H1 (cell line): ENCODE measurements at regions not wholly inside any gene's neighbourhood (a gene's known extent, or its start where the extent isn't known, plus 50 kb on each side); places are given as distances from the start of the nearest gene placed in this dataset.

Experiments
- CTCF ChIA-PET: fragments of 300-600 bp; sonication (Branson Sonifier 250); formaldehyde crosslinking; loops from one replicate; lab custom pipeline; 2021; ENCODE audit not compliant: partially characterized antibody; lab: Charles Lee
- POLR2A ChIA-PET: fragments of 300-600 bp; sonication (Branson Sonifier 250); formaldehyde crosslinking; loops from one replicate; lab custom pipeline; 2021; ENCODE audit warnings: inconsistent platforms; ENCODE audit not compliant: partially characterized antibody; lab: Charles Lee
- DNase-seq, 2 experiments: peaks; one replicate each; pipeline versions ENCODE4 v3.0.0 to v3.0.0-alpha.2; 2010 to 2022; ENCODE audit warnings: low spot score in 2 of 2, low read depth in 1 of 2, mixed read lengths in 1 of 2
- FAIRE-seq: peaks from 2 replicates; lab custom pipeline; 2011; peaks lifted over from hg19 to GRCh38; lab: Jason Lieb, UNC
- H2AFZ ChIP-seq: 2 replicates; pipeline ENCODE4 v1.8.1; 2012; ENCODE audit warnings: low read length, inconsistent platforms
- H2AK5ac ChIP-seq: 2 replicates; pipeline ENCODE4 v1.6.1; 2013; ENCODE audit warnings: low read depth, low read length
- H2BK120ac ChIP-seq: replicated peaks from 2 replicates; pipeline ENCODE3; 2013; ENCODE audit warnings: low read depth, low read length, inconsistent platforms
- H2BK12ac ChIP-seq: 2 replicates; pipeline ENCODE4 v1.6.1; 2013; ENCODE audit warnings: low read depth, low read length
- H2BK15ac ChIP-seq: 2 replicates; pipeline ENCODE4 v1.6.1; 2013; ENCODE audit warnings: low read length
- H2BK20ac ChIP-seq: 2 replicates; pipeline ENCODE4 v1.6.1; 2013; ENCODE audit warnings: low read length
- H2BK5ac ChIP-seq: 2 replicates; pipeline ENCODE4 v1.6.1; 2013; ENCODE audit warnings: low read depth, low read length
- H3K14ac ChIP-seq: 2 replicates; pipeline ENCODE4 v1.6.1; 2013; ENCODE audit warnings: inconsistent platforms; ENCODE audit not compliant: insufficient read length
- H3K18ac ChIP-seq: 2 replicates; pipeline ENCODE4 v1.6.1; 2013; ENCODE audit warnings: low read length; ENCODE audit errors: extremely low read depth
- H3K23ac ChIP-seq: 2 replicates; pipeline ENCODE4 v1.6.1; 2013; ENCODE audit warnings: inconsistent platforms; ENCODE audit not compliant: insufficient read length
- H3K23me2 ChIP-seq: 2 replicates; pipeline ENCODE4 v1.6.1; 2013; ENCODE audit warnings: low read depth, low read length
- H3K27ac ChIP-seq: 2 replicates; pipeline ENCODE4 v1.6.1; 2011; ENCODE audit warnings: low read depth, low read length, inconsistent platforms
- H3K27me3 ChIP-seq, 4 experiments: replicated peaks in 1 of 4; 1 replicate in 1 of 4; 2 replicates in 3 of 4; pipeline versions ENCODE4 v1.6.1 to v1.8.1; 2011 to 2013; ENCODE audit warnings: low read length in 3 of 4, mild to moderate bottlenecking in 3 of 4, inconsistent platforms in 2 of 4, mixed read lengths in 2 of 4, moderate library complexity in 1 of 4; ENCODE audit not compliant: control insufficient read depth in 3 of 4, insufficient read depth in 3 of 4; ENCODE audit errors: extremely low read depth in 1 of 4
- H3K36me3 ChIP-seq, 4 experiments: 2 replicates each; pipeline versions ENCODE4 v1.6.1 to v1.8.1; 2011 to 2013; ENCODE audit warnings: mild to moderate bottlenecking in 4 of 4, low read length in 3 of 4, moderate library complexity in 2 of 4, control low read depth in 1 of 4, inconsistent platforms in 1 of 4; ENCODE audit not compliant: insufficient read depth in 4 of 4, control insufficient read depth in 2 of 4
- H3K4ac ChIP-seq: replicated peaks from 2 replicates; pipeline ENCODE3; 2013; ENCODE audit warnings: low read length, low read depth, mixed read lengths, inconsistent platforms; ENCODE audit not compliant: insufficient read length
- H3K4me1 ChIP-seq, 4 experiments: replicated peaks in 1 of 4; 1 replicate in 1 of 4; 2 replicates in 3 of 4; pipeline versions ENCODE4 v1.6.1 to v1.8.1; 2011 to 2013; ENCODE audit warnings: low read length in 3 of 4, inconsistent platforms in 2 of 4, mixed read lengths in 1 of 4; ENCODE audit not compliant: insufficient read depth in 4 of 4, control insufficient read depth in 3 of 4
- H3K4me2 ChIP-seq, 2 experiments: 2 replicates each; pipeline versions ENCODE4 v1.6.1 to v1.8.1; 2011 to 2013; ENCODE audit warnings: low read depth in 2 of 2, low read length in 2 of 2, control low read depth in 1 of 2, inconsistent platforms in 1 of 2, mild to moderate bottlenecking in 1 of 2; ENCODE audit not compliant: insufficient read depth in 1 of 2
- H3K4me3 ChIP-seq, 4 experiments: fragments of 200-600, 300-600 bp in 1 of 4; sonication (generic), shearing (Covaris generic), sonication (Bioruptor Twin) in 1 of 4; 2 replicates each; pipeline versions ENCODE4 v1.5.1 to v1.8.1; 2011 to 2016; ENCODE audit warnings: low read length in 4 of 4, low read depth in 3 of 4, control low read depth in 2 of 4, inconsistent platforms in 2 of 4, mild to moderate bottlenecking in 2 of 4, mixed read lengths in 1 of 4, moderate library complexity in 1 of 4; ENCODE audit not compliant: insufficient read depth in 2 of 4; ENCODE audit errors: extremely low read depth in 1 of 4
- H3K56ac ChIP-seq: replicated peaks from 2 replicates; pipeline ENCODE3; 2013; ENCODE audit warnings: low read depth, mild to moderate bottlenecking, mixed read lengths, low read length, inconsistent platforms; ENCODE audit not compliant: insufficient read length
- H3K79me1 ChIP-seq: 2 replicates; pipeline ENCODE4 v1.6.1; 2013; ENCODE audit warnings: low read depth, low read length, control low read depth
- H3K79me2 ChIP-seq, 2 experiments: 2 replicates each; pipeline versions ENCODE4 v1.6.1 to v1.8.1; 2012 to 2013; ENCODE audit warnings: low read length in 2 of 2, mild to moderate bottlenecking in 2 of 2, inconsistent platforms in 1 of 2; ENCODE audit not compliant: insufficient read depth in 2 of 2, control insufficient read depth in 1 of 2
- H3K9ac ChIP-seq, 4 experiments: replicated peaks in 1 of 4; 1 replicate in 1 of 4; 2 replicates in 3 of 4; pipeline versions ENCODE4 v1.6.1 to v1.8.1; 2011 to 2013; ENCODE audit warnings: low read depth in 3 of 4, low read length in 3 of 4, control low read depth in 2 of 4, mild to moderate bottlenecking in 2 of 4, moderate library complexity in 2 of 4, inconsistent platforms in 1 of 4; ENCODE audit errors: extremely low read depth in 1 of 4
- H3K9me3 ChIP-seq, 2 experiments: 2 replicates each; pipeline versions ENCODE4 v1.6.1 to v1.8.1; 2012 to 2013; ENCODE audit warnings: mild to moderate bottlenecking in 2 of 2, moderate library complexity in 2 of 2, control low read depth in 1 of 2, inconsistent platforms in 1 of 2, low read depth in 1 of 2, low read length in 1 of 2, mixed read lengths in 1 of 2; ENCODE audit not compliant: insufficient read depth in 2 of 2
- H4K20me1 ChIP-seq, 2 experiments: replicated peaks in 1 of 2; 2 replicates each; pipeline versions ENCODE3 to v1.8.1; 2011 to 2013; ENCODE audit warnings: inconsistent platforms in 2 of 2, low read length in 2 of 2, mild to moderate bottlenecking in 1 of 2; ENCODE audit not compliant: insufficient read depth in 2 of 2, control insufficient read depth in 1 of 2
- H4K5ac ChIP-seq: 2 replicates; pipeline ENCODE4 v1.6.1; 2013; ENCODE audit warnings: low read length, low read depth, mixed read lengths, inconsistent platforms; ENCODE audit not compliant: insufficient read length
- H4K8ac ChIP-seq: 2 replicates; pipeline ENCODE4 v1.8.0; 2013; ENCODE audit warnings: mild to moderate bottlenecking, moderate library complexity, low read length, inconsistent platforms; ENCODE audit not compliant: insufficient read depth; ENCODE audit errors: extremely low read depth
- H4K91ac ChIP-seq: replicated peaks from 2 replicates; pipeline ENCODE3; 2013; ENCODE audit warnings: low read length, mixed read lengths, inconsistent platforms; ENCODE audit not compliant: insufficient read length
- BACH1 ChIP-seq: IDR thresholded peaks from 2 replicates; pipeline ENCODE4 v1.6.1; 2012; ENCODE audit warnings: low read length, improper control_type of control experiment
- CBX5 ChIP-seq: fragments of 300-800, 300-1000 bp; sonication (generic); IDR thresholded peaks from 2 replicates; pipeline ENCODE4 v1.7.1; 2016; ENCODE audit warnings: antibody characterized with exemption, low read length, low read depth
- CHD1 ChIP-seq: IDR thresholded peaks from 2 replicates; pipeline ENCODE4 v1.6.1; 2012; ENCODE audit warnings: low read depth, low read length, improper control_type of control experiment
- EGR1 ChIP-seq: IDR thresholded peaks from 2 replicates; pipeline ENCODE4 v1.6.1; 2011; ENCODE audit warnings: low read depth, low read length, borderline replicate concordance
- EZH2 ChIP-seq: fragments of 200-600 bp; sonication (generic); IDR thresholded peaks from 2 replicates; pipeline ENCODE4 v1.7.1; 2012; ENCODE audit warnings: low read depth, mild to moderate bottlenecking, moderate library complexity, low read length, inconsistent platforms; ENCODE audit not compliant: severe bottlenecking
- GTF2F1 ChIP-seq: IDR thresholded peaks from 2 replicates; pipeline ENCODE4 v1.6.1; 2012; ENCODE audit warnings: low read depth, low read length, improper control_type of control experiment, borderline replicate concordance
- HDAC2 ChIP-seq, 2 experiments: fragments of 300-600 bp in 1 of 2; sonication (generic) in 1 of 2; IDR thresholded peaks; 2 replicates each; pipeline ENCODE4 v1.6.1; 2011 to 2012; ENCODE audit warnings: low read depth in 2 of 2, low read length in 2 of 2, mild to moderate bottlenecking in 2 of 2, moderate library complexity in 2 of 2, borderline replicate concordance in 1 of 2, inconsistent platforms in 1 of 2
- JUND ChIP-seq: IDR thresholded peaks from 2 replicates; pipeline ENCODE4 v1.6.1; 2011; ENCODE audit warnings: mild to moderate bottlenecking, improper control_type of control experiment, low read length
- MAFK ChIP-seq: IDR thresholded peaks from 2 replicates; pipeline ENCODE4 v1.6.1; 2012; ENCODE audit warnings: low read depth, mild to moderate bottlenecking, improper control_type of control experiment, low read length
- POLR2AphosphoS5 ChIP-seq: IDR thresholded peaks from 2 replicates; pipeline ENCODE4 v1.6.1; 2011; ENCODE audit warnings: low read depth, low read length
- POU5F1 ChIP-seq: IDR thresholded peaks from 2 replicates; pipeline ENCODE4 v1.6.1; 2011; ENCODE audit warnings: low read depth, mild to moderate bottlenecking, low read length, moderate library complexity
- RFX5 ChIP-seq: IDR thresholded peaks from 2 replicates; pipeline ENCODE4 v1.6.1; 2011; ENCODE audit warnings: low read depth, low read length, improper control_type of control experiment, borderline replicate concordance
- RXRA ChIP-seq: IDR thresholded peaks from 2 replicates; pipeline ENCODE4 v1.6.1; 2011; ENCODE audit warnings: low read depth, mild to moderate bottlenecking, low read length, moderate library complexity; ENCODE audit not compliant: insufficient read depth
- SAP30 ChIP-seq: fragments of 300-600 bp; sonication (generic); IDR thresholded peaks from 2 replicates; pipeline ENCODE4 v1.7.1; 2012; ENCODE audit warnings: low read length, moderate library complexity, mild to moderate bottlenecking, inconsistent platforms; ENCODE audit not compliant: insufficient read depth, insufficient replicate concordance
- WGBS, 2 experiments: shearing (Covaris generic) in 1 of 2; methylation state at CpG; one replicate each; pipeline versions ENCODE4 v1.1.6 to v1.1.7; 2013 to 2015; ENCODE audit warnings: low lambda C conversion rate in 2 of 2, mixed read lengths in 2 of 2, inconsistent platforms in 1 of 2, low coverage in 1 of 2, missing lambda C conversion rate in 1 of 2; ENCODE audit not compliant: insufficient replicate concordance in 2 of 2, insufficient coverage in 1 of 2, insufficient read length in 1 of 2; ENCODE audit errors: extremely low coverage in 1 of 2, missing lambda C conversion rate in 1 of 2; 5-methylcytosine and 5-hydroxymethylcytosine counted together

DNA sequence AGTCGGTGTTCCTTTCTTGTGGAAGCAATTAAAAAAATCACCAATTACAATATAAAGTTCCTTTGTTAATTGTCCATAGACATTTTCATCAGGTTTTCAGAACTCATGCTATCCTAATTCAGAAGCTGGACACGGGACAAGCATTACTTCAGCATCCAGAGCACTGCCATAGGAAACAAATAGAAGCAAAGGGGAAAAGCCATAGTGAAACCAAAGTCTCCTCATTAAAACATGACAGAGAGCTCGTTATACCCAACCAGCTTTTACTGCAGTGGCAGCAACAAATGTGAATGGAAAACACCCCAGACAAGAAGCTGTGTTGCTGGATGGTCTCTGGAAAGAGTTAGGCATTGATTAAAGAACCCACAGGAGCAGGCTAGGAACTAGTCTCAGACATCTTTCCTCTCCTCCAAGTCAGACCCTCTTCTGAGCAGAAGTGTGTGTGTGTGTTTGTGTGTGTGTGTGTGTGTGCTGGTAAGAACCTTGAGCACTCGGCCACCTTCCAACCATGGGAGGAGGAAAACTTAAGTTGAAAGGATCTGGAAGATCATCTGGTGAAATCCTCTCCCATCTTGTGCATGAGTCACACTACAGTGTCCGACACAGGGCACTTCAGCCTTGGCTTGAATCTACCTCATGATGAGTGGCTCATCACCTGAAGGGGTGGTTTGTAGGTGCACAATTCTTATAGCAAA, 162.6 kb upstream of the ADAMTS16 start:
- no peak for TF ChIP-seq JUND
- TF ChIP-seq BACH1, result no peak
- TF ChIP-seq CHD1, result no peak
- no peak for TF ChIP-seq EZH2
- no peak for TF ChIP-seq GTF2F1
- no peak for TF ChIP-seq MAFK
- no peak for TF ChIP-seq POU5F1
- TF ChIP-seq RXRA, result no peak
- TF ChIP-seq CBX5, result no peak
- TF ChIP-seq RFX5, result no peak
- TF ChIP-seq SAP30, result no peak
- no peak for TF ChIP-seq EGR1
- no peak for TF ChIP-seq HDAC2 (IDR thresholded peaks at IDR 0.05; ENCODE audit: borderline replicate concordance in 1 of 2, low read depth in 2 of 2, low read length in 2 of 2)
- TF ChIP-seq POLR2AphosphoS5, result no peak
- Histone ChIP-seq H3K27me3 (no peaks in the 10 kb centered on the region), H2BK12ac (no peak overlapping the region), H3K4me1 (no peaks in the 10 kb centered on the region), H4K8ac (no peak overlapping the region), H3K4ac (no peak overlapping the region), H2AK5ac (no peak overlapping the region), H4K91ac (no peak overlapping the region), H3K36me3 (no peaks in the 10 kb centered on the region), H3K4me3 (no peak overlapping the region), H3K79me2 (no peaks in the 10 kb centered on the region), H3K18ac (no peak overlapping the region), H3K23ac (no peak overlapping the region), H2BK120ac (no peak overlapping the region), H3K27ac (no peak overlapping the region), H3K9me3 (no peaks in the 10 kb centered on the region), H2AFZ (no peak overlapping the region), H2BK5ac (no peak overlapping the region), H4K20me1 (no peaks in the 10 kb centered on the region), H3K56ac (no peak overlapping the region), H3K79me1 (no peaks in the 10 kb centered on the region), H3K14ac (no peak overlapping the region), H4K5ac (no peak overlapping the region), H2BK15ac (no peak overlapping the region), H3K9ac (no peak overlapping the region), H3K4me2 (no peak overlapping the region), H3K23me2 (no peaks in the 10 kb centered on the region; the same call in 1 of the 2 replicates), H2BK20ac (no peak overlapping the region)
- WGBS, 2 experiments, result 83% methylated on average over 5 of the region's 5 CpGs; no CpG with 5 or more reads in 1 of the 2 experiments
- DNase-seq, result no peak
- ChIA-PET CTCF (interaction anchor here (0.7 to 1.6 kb wide), 3 partner anchors 21 to 98 kb away, joined by 3 to 4 read pairs (median 4); no protein-coding TSS in a partner anchor), POLR2A (interaction anchor here (0.7 kb wide), 1 partner anchor 24 kb away, joined by 3 read pairs; no protein-coding TSS in a partner anchor)
- no peak for FAIRE-seq
